CD4-positive, alpha-beta T cell (primary cell): ENCODE measurements at regions not wholly inside any gene's neighbourhood (a gene's known extent, or its start where the extent isn't known, plus 50 kb on each side); places are given as distances from the start of the nearest gene placed in this dataset.
"Not testable (repeated sequence)": the region's sequence is repeated elsewhere in the genome, so short reads cannot be mapped to it uniquely, and the experiment has no call there.

Source experiments
- ATAC-seq: fragments of 200-7000 bp; cut with Tn5 transposase; one replicate; pipeline ENCODE4 v1.10.0; 2022; ENCODE audit warnings: mild to moderate bottlenecking; ENCODE audit not compliant: poor library complexity
- CTCF ChIA-PET: fragments of 350-600 bp; sonication (Branson Sonifier 250); formaldehyde crosslinking; loops from one replicate; lab custom pipeline; 2021; ENCODE audit warnings: antibody characterized with exemption, inconsistent platforms; lab: Charles Lee
- POLR2A ChIA-PET: fragments of 350-600 bp; sonication (Branson Sonifier 250); formaldehyde crosslinking; loops from one replicate; lab custom pipeline; 2021; ENCODE audit warnings: antibody characterized with exemption, inconsistent platforms; lab: Charles Lee
- DNase-seq, 14 experiments: peaks; one replicate each; pipeline ENCODE4 v3.0.0-alpha.2; 2013 to 2020; ENCODE audit warnings: mixed read lengths in 2 of 14
- H3K27ac ChIP-seq, 2 donors: one replicate each; pipeline versions ENCODE4 v1.5.1 to v1.7.0; 2013; ENCODE audit warnings: low read length in 2 of 2, low read depth in 1 of 2, mild to moderate bottlenecking in 1 of 2
- H3K27me3 ChIP-seq, 2 experiments: 1 replicate in 1 of 2; 2 replicates in 1 of 2; pipeline versions ENCODE4 v1.6.1 to v1.7.0; 2013; ENCODE audit warnings: low read length in 2 of 2, control low read depth in 1 of 2, mild to moderate bottlenecking in 1 of 2, moderate library complexity in 1 of 2; ENCODE audit not compliant: insufficient read depth in 2 of 2, control insufficient read depth in 1 of 2
- H3K36me3 ChIP-seq: one replicate; pipeline ENCODE4 v1.6.1; 2013; ENCODE audit warnings: low read length, control low read depth; ENCODE audit not compliant: insufficient read depth
- H3K4me1 ChIP-seq: one replicate; pipeline ENCODE4 v1.6.1; 2013; ENCODE audit warnings: low read length, control low read depth; ENCODE audit not compliant: insufficient read depth
- H3K4me3 ChIP-seq: one replicate; pipeline ENCODE4 v1.5.1; 2013; ENCODE audit warnings: mild to moderate bottlenecking, low read length, moderate library complexity
- H3K9me3 ChIP-seq, 2 experiments: 1 replicate in 1 of 2; 2 replicates in 1 of 2; pipeline versions ENCODE4 v1.6.1 to v1.7.0; 2013; ENCODE audit warnings: low read length in 2 of 2, mild to moderate bottlenecking in 2 of 2, control low read depth in 1 of 2, moderate library complexity in 1 of 2; ENCODE audit not compliant: control insufficient read depth in 1 of 2, insufficient read depth in 1 of 2
- H3K27ac Mint-ChIP-seq: one replicate; pipeline ENCODE4 v1.8.0; 2020; ENCODE audit warnings: mixed read lengths
- H3K27me3 Mint-ChIP-seq: one replicate; pipeline ENCODE4 v1.8.0; 2021; ENCODE audit warnings: mixed read lengths
- H3K36me3 Mint-ChIP-seq: one replicate; pipeline ENCODE4 v1.8.0; 2021; ENCODE audit warnings: low read depth, mixed read lengths
- H3K4me1 Mint-ChIP-seq: one replicate; pipeline ENCODE4 v1.8.0; 2021; ENCODE audit warnings: low read depth, mixed read lengths
- H3K4me3 Mint-ChIP-seq: one replicate; pipeline ENCODE4 v1.8.0; 2020; ENCODE audit warnings: mild to moderate bottlenecking, mixed read lengths
- H3K9me3 Mint-ChIP-seq: one replicate; pipeline ENCODE4 v1.8.0; 2020; ENCODE audit warnings: mixed read lengths
- intact Hi-C, 2 experiments: fragments of 100-400 bp; cut with DNase I in 1 of 2; cut with micrococcal nuclease in 1 of 2; formaldehyde crosslinking; loops; one replicate each; pipeline versions ENCODE4 v1.15.1 to v1.9.0; 2023 to 2025; cut with DNase I, micrococcal nuclease
- TF ChIP-seq, protein P1 (sequence below): fragments of 200-600 bp; IDR thresholded peaks from one replicate; pipeline ENCODE4 v1.8.0; 2022; ENCODE audit warnings: antibody characterized with exemption, mild to moderate bottlenecking

DNA sequence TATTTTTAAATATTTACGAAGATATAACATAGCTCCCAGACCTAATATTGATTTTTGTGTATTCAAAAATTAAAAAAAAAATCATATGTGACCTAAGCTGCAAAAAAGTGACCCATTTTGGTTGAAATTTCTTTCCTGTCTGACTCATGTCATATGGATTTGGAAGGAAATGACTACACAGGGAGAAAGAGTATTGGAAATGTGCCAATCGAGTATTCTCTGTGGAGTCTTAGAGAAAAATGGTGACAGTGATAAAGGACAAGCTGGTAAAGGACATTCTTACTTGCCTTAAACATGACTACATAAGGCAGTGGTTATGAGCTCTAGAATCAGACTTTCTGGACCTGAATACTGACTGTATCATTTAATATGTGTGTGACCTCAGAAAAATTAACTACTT lies 262.9 kb upstream of the PTPRD start:
- no peak overlapping the region for H3K4me3 Mint-ChIP-seq
- DNase-seq = no peak
- no peaks in the 10 kb centered on the region for H3K27me3 Mint-ChIP-seq
- POLR2A ChIA-PET = no interaction called here
- Histone ChIP-seq H3K4me1 (no peaks in the 10 kb centered on the region), H3K36me3 (no peaks in the 10 kb centered on the region), H3K4me3 (no peak overlapping the region), H3K9me3 (peaks cover 1 to 11% of the 10 kb centered on the region in 2 experiments), H3K27ac (no peak overlapping the region), H3K27me3 (no peaks in the 10 kb centered on the region)
- intact Hi-C loops = no loop called here
- TF ChIP-seq, protein P1, sequence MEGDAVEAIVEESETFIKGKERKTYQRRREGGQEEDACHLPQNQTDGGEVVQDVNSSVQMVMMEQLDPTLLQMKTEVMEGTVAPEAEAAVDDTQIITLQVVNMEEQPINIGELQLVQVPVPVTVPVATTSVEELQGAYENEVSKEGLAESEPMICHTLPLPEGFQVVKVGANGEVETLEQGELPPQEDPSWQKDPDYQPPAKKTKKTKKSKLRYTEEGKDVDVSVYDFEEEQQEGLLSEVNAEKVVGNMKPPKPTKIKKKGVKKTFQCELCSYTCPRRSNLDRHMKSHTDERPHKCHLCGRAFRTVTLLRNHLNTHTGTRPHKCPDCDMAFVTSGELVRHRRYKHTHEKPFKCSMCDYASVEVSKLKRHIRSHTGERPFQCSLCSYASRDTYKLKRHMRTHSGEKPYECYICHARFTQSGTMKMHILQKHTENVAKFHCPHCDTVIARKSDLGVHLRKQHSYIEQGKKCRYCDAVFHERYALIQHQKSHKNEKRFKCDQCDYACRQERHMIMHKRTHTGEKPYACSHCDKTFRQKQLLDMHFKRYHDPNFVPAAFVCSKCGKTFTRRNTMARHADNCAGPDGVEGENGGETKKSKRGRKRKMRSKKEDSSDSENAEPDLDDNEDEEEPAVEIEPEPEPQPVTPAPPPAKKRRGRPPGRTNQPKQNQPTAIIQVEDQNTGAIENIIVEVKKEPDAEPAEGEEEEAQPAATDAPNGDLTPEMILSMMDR = no peak
- peaks cover 9% of the 10 kb centered on the region for H3K9me3 Mint-ChIP-seq
- no peaks in the 10 kb centered on the region for H3K4me1 Mint-ChIP-seq
- CTCF ChIA-PET = no interaction called here
- ATAC-seq = no peak
- H3K27ac Mint-ChIP-seq = no peak overlapping the region
- H3K36me3 Mint-ChIP-seq = no peaks in the 10 kb centered on the region

DNA sequence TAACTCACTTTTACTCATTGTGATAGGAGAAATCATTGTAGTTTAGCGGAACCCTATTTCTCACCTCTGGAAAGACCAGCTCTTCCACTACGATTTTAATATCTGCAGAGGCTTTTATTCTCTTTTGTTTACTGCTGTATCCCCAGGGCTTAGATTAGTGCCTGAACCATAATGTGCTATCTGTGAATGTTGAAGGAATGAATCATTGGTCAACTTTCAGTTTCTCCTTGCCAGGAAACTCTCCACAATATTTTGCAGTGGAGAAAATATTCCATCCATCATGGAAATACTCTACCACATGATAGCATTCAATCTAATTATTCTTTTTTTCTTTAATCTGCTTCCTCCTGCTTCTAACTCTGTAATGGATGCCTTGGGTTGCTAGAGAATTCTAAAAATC lies 263.5 kb upstream of the PTPRD start:
- no peak for ATAC-seq
- ChIA-PET POLR2A (no interaction called here), CTCF (no interaction called here)
- Mint-ChIP-seq H3K4me1 (no peaks in the 10 kb centered on the region), H3K9me3 (peaks cover 10% of the 10 kb centered on the region), H3K4me3 (no peak overlapping the region), H3K27ac (no peak overlapping the region), H3K27me3 (no peaks in the 10 kb centered on the region), H3K36me3 (no peaks in the 10 kb centered on the region)
- no peaks in the 10 kb centered on the region for H3K27me3 ChIP-seq
- H3K9me3 ChIP-seq = peaks cover 7 to 11% of the 10 kb centered on the region in 2 experiments
- no peaks in the 10 kb centered on the region for H3K4me1 ChIP-seq
- intact Hi-C loops = no loop called here
- no peak overlapping the region for H3K27ac ChIP-seq
- DNase-seq = no peak
- no peaks in the 10 kb centered on the region for H3K36me3 ChIP-seq
- no peak overlapping the region for H3K4me3 ChIP-seq
- TF ChIP-seq, protein P1 = no peak

DNA sequence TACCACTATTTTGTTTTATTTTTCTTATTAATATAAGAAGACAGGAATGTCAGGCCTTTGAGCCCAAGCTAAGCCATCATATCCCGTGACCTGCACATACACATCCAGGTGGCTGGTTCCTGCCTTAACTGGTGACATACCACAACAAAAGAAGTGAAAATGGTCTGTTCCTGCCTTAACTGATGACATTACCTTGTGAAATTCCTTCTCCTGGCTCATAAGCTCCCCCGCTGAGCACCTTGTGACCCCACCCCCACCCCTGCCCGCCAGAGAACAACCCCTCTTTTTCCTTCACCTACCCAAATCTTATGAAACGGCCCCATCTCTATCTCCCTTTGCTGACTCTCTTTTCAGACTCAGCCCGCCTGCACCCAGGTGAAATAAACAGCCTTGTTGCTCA lies 277.5 kb upstream of the PTPRD start:
- not testable (repeated sequence) for ATAC-seq, H3K4me1 ChIP-seq
- peaks cover 12% of the 10 kb centered on the region for H3K9me3 Mint-ChIP-seq

DNA sequence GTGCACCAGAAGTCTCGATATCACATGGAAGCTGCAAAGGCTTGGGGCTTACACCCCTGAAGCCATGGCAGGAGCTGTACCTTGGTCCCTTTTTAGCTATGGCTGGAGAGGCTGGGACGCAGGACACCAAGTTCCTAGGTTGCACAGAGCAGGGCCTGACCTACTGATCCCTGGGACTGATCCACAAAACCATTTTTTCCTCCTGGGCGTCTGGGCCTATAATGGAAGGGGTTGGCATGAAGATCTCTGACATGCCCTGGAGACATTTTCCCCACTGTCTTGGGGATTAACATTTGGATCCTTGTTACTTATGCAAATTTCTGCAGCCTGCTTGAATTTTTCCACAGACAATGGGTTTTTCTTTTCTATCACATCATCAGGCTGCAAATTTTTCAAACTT lies 286.7 kb upstream of the PTPRD start:
- intact Hi-C loops = no loop called here
- CTCF ChIA-PET = no interaction called here
- Histone ChIP-seq H3K9me3 (peaks cover 0 to 4% of the 10 kb centered on the region in 2 experiments), H3K27ac (no peak overlapping the region), H3K4me3 (no peak overlapping the region), H3K36me3 (no peaks in the 10 kb centered on the region), H3K4me1 (no peaks in the 10 kb centered on the region), H3K27me3 (no peaks in the 10 kb centered on the region)
- POLR2A ChIA-PET = no interaction called here
- Mint-ChIP-seq H3K27ac (no peak overlapping the region), H3K4me1 (no peaks in the 10 kb centered on the region), H3K27me3 (no peaks in the 10 kb centered on the region), H3K36me3 (no peaks in the 10 kb centered on the region), H3K9me3 (peaks cover 17% of the 10 kb centered on the region), H3K4me3 (no peak overlapping the region)
- DNase-seq = no peak
- TF ChIP-seq, protein P1 = no peak
- no peak for ATAC-seq

More for the DNA sequence above, 277.5 kb upstream of the PTPRD start:
- H3K9me3 ChIP-seq, CTCF ChIA-PET, H3K36me3 Mint-ChIP-seq, H3K27ac Mint-ChIP-seq, H3K27ac ChIP-seq, H3K4me3 ChIP-seq, H3K27me3 Mint-ChIP-seq, POLR2A ChIA-PET, H3K4me1 Mint-ChIP-seq, H3K27me3 ChIP-seq, H3K36me3 ChIP-seq, intact Hi-C loops, DNase-seq, H3K4me3 Mint-ChIP-seq: not testable (repeated sequence)
